Liver (tissue), 3 donors: ENCODE measurements at regions not wholly inside any gene's neighbourhood (a gene's known extent, or its start where the extent isn't known, plus 50 kb on each side); places are given as distances from the start of the nearest gene placed in this dataset.

Experiments
- EGR1 ChIP-seq, 2 donors: IDR thresholded peaks; 2 replicates each; pipeline ENCODE4 v1.6.1; 2016 to 2018; ENCODE audit warnings: antibody characterized with exemption in 2 of 2, low read depth in 2 of 2
- GABPA ChIP-seq, 2 donors: IDR thresholded peaks in 1 of 2; conservative IDR thresholded peaks in 1 of 2; 2 replicates each; pipeline ENCODE4 v1.6.1; 2016; ENCODE audit warnings: antibody characterized with exemption in 2 of 2, mild to moderate bottlenecking in 1 of 2, moderate library complexity in 1 of 2
- HNF4A ChIP-seq, 2 donors: conservative IDR thresholded peaks; 2 replicates each; pipeline ENCODE4 v1.6.1; 2016; ENCODE audit warnings: antibody characterized with exemption in 2 of 2, mild to moderate bottlenecking in 2 of 2
- NR2F2 ChIP-seq: IDR thresholded peaks from 2 replicates; pipeline ENCODE4 v1.6.1; 2016; ENCODE audit warnings: antibody characterized with exemption
- RAD21 ChIP-seq, 2 donors: IDR thresholded peaks; 2 replicates each; pipeline ENCODE4 v1.6.1; 2016; ENCODE audit warnings: antibody characterized with exemption in 2 of 2, mild to moderate bottlenecking in 2 of 2
- RXRA ChIP-seq, 2 donors: IDR thresholded peaks; 2 replicates each; pipeline ENCODE4 v1.6.1; 2017 to 2018; ENCODE audit warnings: antibody characterized with exemption in 2 of 2, mild to moderate bottlenecking in 1 of 2
- SP1 ChIP-seq: IDR thresholded peaks from 2 replicates; pipeline ENCODE4 v1.6.1; 2018; ENCODE audit warnings: antibody characterized with exemption, mild to moderate bottlenecking
- TAF1 ChIP-seq: conservative IDR thresholded peaks from 2 replicates; pipeline ENCODE4 v1.6.1; 2016; ENCODE audit warnings: antibody characterized with exemption, mild to moderate bottlenecking
- TF ChIP-seq, protein P1 (sequence below): fragments of 150-350 bp; IDR thresholded peaks from 2 replicates; pipeline ENCODE4 v1.5.1; 2017; ENCODE audit warnings: improper control_type of control experiment, low read depth, low read length; ENCODE audit not compliant: missing input control
- TF ChIP-seq, protein P2 (sequence below): IDR thresholded peaks from 2 replicates; pipeline ENCODE4 v1.6.1; 2016; ENCODE audit warnings: antibody characterized with exemption, mild to moderate bottlenecking
- TF ChIP-seq, protein P3 (sequence below): IDR thresholded peaks from 2 replicates; pipeline ENCODE4 v1.6.1; 2016; ENCODE audit warnings: antibody characterized with exemption
- TF ChIP-seq, protein P4 (sequence below): IDR thresholded peaks from 2 replicates; pipeline ENCODE4 v1.6.1; 2016; ENCODE audit warnings: antibody characterized with exemption
- donor health status: healthy.
- donor health status: healthy.

DNA sequence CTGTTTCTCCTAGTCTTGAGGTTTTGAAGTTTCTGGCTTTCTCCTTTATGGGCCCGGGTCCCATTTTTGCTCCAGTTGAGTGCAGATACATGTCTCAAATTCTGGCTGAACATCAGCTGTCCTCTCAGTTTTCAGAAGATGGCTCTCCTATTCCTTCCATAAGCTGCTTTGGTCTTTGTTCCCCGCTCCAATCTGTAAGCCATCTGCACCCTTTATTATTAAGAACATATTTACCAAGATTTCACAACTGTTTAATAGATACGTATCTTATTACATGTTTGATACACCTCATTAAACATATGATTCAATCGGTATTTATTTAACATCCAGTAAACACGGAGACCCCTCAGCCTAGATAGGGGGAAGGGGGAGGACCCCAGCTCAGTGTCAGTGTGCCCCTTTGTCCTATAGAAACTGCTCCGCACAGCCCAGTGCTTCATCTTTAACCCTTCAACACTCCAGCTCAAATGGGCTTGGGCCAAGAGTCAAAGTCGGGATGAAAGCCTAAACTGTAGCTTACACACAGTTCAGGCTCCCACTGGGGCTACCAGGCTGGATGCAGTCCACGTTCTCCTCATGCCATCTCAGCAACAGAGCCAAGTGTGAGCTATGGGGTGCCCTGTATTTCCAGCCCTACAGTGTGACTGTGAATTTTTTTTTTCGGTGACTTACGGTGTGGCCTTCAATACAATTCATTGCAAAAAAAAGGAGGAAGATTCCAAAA lies 166.0 kb upstream of the ZFHX3 start:
- TF ChIP-seq, protein P1, sequence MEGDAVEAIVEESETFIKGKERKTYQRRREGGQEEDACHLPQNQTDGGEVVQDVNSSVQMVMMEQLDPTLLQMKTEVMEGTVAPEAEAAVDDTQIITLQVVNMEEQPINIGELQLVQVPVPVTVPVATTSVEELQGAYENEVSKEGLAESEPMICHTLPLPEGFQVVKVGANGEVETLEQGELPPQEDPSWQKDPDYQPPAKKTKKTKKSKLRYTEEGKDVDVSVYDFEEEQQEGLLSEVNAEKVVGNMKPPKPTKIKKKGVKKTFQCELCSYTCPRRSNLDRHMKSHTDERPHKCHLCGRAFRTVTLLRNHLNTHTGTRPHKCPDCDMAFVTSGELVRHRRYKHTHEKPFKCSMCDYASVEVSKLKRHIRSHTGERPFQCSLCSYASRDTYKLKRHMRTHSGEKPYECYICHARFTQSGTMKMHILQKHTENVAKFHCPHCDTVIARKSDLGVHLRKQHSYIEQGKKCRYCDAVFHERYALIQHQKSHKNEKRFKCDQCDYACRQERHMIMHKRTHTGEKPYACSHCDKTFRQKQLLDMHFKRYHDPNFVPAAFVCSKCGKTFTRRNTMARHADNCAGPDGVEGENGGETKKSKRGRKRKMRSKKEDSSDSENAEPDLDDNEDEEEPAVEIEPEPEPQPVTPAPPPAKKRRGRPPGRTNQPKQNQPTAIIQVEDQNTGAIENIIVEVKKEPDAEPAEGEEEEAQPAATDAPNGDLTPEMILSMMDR = no peak
- TF ChIP-seq, protein P2, sequence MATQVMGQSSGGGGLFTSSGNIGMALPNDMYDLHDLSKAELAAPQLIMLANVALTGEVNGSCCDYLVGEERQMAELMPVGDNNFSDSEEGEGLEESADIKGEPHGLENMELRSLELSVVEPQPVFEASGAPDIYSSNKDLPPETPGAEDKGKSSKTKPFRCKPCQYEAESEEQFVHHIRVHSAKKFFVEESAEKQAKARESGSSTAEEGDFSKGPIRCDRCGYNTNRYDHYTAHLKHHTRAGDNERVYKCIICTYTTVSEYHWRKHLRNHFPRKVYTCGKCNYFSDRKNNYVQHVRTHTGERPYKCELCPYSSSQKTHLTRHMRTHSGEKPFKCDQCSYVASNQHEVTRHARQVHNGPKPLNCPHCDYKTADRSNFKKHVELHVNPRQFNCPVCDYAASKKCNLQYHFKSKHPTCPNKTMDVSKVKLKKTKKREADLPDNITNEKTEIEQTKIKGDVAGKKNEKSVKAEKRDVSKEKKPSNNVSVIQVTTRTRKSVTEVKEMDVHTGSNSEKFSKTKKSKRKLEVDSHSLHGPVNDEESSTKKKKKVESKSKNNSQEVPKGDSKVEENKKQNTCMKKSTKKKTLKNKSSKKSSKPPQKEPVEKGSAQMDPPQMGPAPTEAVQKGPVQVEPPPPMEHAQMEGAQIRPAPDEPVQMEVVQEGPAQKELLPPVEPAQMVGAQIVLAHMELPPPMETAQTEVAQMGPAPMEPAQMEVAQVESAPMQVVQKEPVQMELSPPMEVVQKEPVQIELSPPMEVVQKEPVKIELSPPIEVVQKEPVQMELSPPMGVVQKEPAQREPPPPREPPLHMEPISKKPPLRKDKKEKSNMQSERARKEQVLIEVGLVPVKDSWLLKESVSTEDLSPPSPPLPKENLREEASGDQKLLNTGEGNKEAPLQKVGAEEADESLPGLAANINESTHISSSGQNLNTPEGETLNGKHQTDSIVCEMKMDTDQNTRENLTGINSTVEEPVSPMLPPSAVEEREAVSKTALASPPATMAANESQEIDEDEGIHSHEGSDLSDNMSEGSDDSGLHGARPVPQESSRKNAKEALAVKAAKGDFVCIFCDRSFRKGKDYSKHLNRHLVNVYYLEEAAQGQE = no peak
- TF ChIP-seq HNF4A (conservative IDR thresholded peaks at IDR 0.05) (no peak), GABPA (IDR thresholded peaks at IDR 0.05 in 1 of 2, conservative IDR thresholded peaks at IDR 0.05 in 1 of 2) (no peak), TAF1 (no peak), RAD21 (IDR thresholded peaks at IDR 0.05) (no peak), SP1 (no peak), NR2F2 (no peak), RXRA (IDR thresholded peaks at IDR 0.05) (no peak), EGR1 (IDR thresholded peaks at IDR 0.05; ENCODE audit: low read depth in 2 of 2) (no peak)
- TF ChIP-seq, protein P3, sequence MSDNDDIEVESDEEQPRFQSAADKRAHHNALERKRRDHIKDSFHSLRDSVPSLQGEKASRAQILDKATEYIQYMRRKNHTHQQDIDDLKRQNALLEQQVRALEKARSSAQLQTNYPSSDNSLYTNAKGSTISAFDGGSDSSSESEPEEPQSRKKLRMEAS = no peak
- TF ChIP-seq, protein P4, sequence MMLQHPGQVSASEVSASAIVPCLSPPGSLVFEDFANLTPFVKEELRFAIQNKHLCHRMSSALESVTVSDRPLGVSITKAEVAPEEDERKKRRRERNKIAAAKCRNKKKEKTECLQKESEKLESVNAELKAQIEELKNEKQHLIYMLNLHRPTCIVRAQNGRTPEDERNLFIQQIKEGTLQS = no peak
